ENCODE measurements at regions not wholly inside any gene's neighbourhood (a gene's known extent, or its start where the extent isn't known, plus 50 kb on each side); places are given as distances from the start of the nearest gene placed in this dataset.

DNA sequence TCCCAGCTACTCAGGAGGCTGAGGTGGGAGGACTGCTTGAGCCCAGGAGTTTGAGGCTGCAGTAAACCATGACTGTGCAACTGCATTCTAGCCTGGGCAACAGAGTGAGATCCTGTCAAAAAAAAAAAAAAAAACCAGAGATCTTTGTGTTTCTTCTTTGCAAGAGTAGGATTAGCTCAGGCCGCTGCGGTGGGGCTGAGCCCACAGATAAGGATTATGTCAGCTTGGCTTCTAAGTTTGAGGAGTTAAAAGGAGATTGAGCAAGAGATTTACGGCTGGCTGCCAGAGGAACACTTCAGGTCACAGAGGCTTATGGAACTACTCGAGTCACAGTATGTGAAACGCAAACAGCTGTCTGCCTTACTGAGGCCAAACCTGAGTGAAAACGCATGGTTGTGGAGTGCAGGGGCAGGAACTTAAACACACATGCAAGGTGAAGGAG is 146.7 kb upstream of the L3MBTL4 start:
- Histone ChIP-seq H3K27me3 (replicated peaks in 1 of 4; ENCODE audit: control extremely low read depth in 1 of 4, control insufficient read depth in 3 of 4, insufficient read depth in 4 of 4, low read length in 3 of 4) (no peaks in the 10 kb centered on the region), H2AFZ (ENCODE audit: insufficient read depth, low read depth, low read length, poor library complexity, severe bottlenecking) (no peak overlapping the region), H3K27ac (ENCODE audit: low read length in 2 of 2) (no peak overlapping the region), H3K4me3 (ENCODE audit: control extremely low read depth in 1 of 5, extremely low read depth in 1 of 5, insufficient read depth in 1 of 5, low read depth in 2 of 5, low read length in 4 of 5) (no peak overlapping the region), H3K9me3 (ENCODE audit: control extremely low read depth in 1 of 3, control insufficient read depth in 2 of 3, insufficient read depth in 1 of 3, low read length in 2 of 3) (no peaks in the 10 kb centered on the region), H3K79me2 (ENCODE audit: control insufficient read depth, insufficient read depth, low read length) (no peaks in the 10 kb centered on the region), H3K36me3 (replicated peaks in 1 of 2; ENCODE audit: control extremely low read depth in 1 of 2, control insufficient read depth in 1 of 2, extremely low read depth in 1 of 2, insufficient read depth in 2 of 2, low read length in 1 of 2) (no peaks in the 10 kb centered on the region), H3K4me2 (replicated peaks; ENCODE audit: low read depth, low read length, poor library complexity, severe bottlenecking) (no peak overlapping the region), H4K20me1 (ENCODE audit: control insufficient read depth, insufficient read depth, low read length, poor library complexity, severe bottlenecking) (no peaks in the 10 kb centered on the region), H3K9ac (ENCODE audit: low read length) (no peak overlapping the region), H3K4me1 (ENCODE audit: control insufficient read depth in 2 of 2, insufficient read depth in 2 of 2, low read length in 2 of 2) (no peaks in the 10 kb centered on the region)
- TF ChIP-seq CTCF (IDR thresholded peaks at IDR 0.05) = no peak
- TF ChIP-seq EZH2 (IDR thresholded peaks at IDR 0.05; ENCODE audit: borderline replicate concordance, insufficient read depth, low read depth, low read length, poor library complexity, severe bottlenecking) = no peak
- H3K4me3 Mint-ChIP-seq = no peak overlapping the region
- peaks cover 4% of the 10 kb centered on the region for H3K27me3 Mint-ChIP-seq
- DNase-seq (no peak), ATAC-seq (ENCODE audit: low read depth) (no peak)
- 64% methylated on average over 5 of the region's 6 CpGs for WGBS (ENCODE audit: insufficient coverage)
- peaks cover 2% of the 10 kb centered on the region for H3K9me3 Mint-ChIP-seq (ENCODE audit: insufficient read depth)
- ChIA-PET CTCF (interaction anchor here (0.5 kb wide), 1 partner anchor 9 kb away, joined by 5 read pairs; no protein-coding TSS in a partner anchor), POLR2A (no interaction called here)
- H3K27ac Mint-ChIP-seq = no peak overlapping the region
- H3K4me1 Mint-ChIP-seq = no peaks in the 10 kb centered on the region
- intact Hi-C loops (cut with micrococcal nuclease) = no loop called here

- H3K27ac ChIP-seq (ENCODE audit: low read length in 2 of 2) = no peak overlapping the region
- H3K4me2 ChIP-seq (replicated peaks; ENCODE audit: low read depth, low read length, poor library complexity, severe bottlenecking) = no peak overlapping the region
- peaks cover 2% of the 10 kb centered on the region for H3K9me3 Mint-ChIP-seq (ENCODE audit: insufficient read depth)
- no peaks in the 10 kb centered on the region for H3K27me3 ChIP-seq (replicated peaks in 1 of 4; ENCODE audit: control extremely low read depth in 1 of 4, control insufficient read depth in 3 of 4, insufficient read depth in 4 of 4, low read length in 3 of 4)
- H3K27ac Mint-ChIP-seq = no peak overlapping the region
- H3K9ac ChIP-seq (ENCODE audit: low read length) = no peak overlapping the region
- H3K36me3 ChIP-seq (replicated peaks in 1 of 2; ENCODE audit: control extremely low read depth in 1 of 2, control insufficient read depth in 1 of 2, extremely low read depth in 1 of 2, insufficient read depth in 2 of 2, low read length in 1 of 2) = no peaks in the 10 kb centered on the region
- TF ChIP-seq CTCF (IDR thresholded peaks at IDR 0.05) (no peak), EZH2 (IDR thresholded peaks at IDR 0.05; ENCODE audit: borderline replicate concordance, insufficient read depth, low read depth, low read length, poor library complexity, severe bottlenecking) (no peak)
- no peaks in the 10 kb centered on the region for H4K20me1 ChIP-seq (ENCODE audit: control insufficient read depth, insufficient read depth, low read length, poor library complexity, severe bottlenecking)
- DNase-seq (no peak), ATAC-seq (ENCODE audit: low read depth) (no peak)
- no peak overlapping the region for H2AFZ ChIP-seq (ENCODE audit: insufficient read depth, low read depth, low read length, poor library complexity, severe bottlenecking)
- no peaks in the 10 kb centered on the region for H3K4me1 ChIP-seq (ENCODE audit: control insufficient read depth in 2 of 2, insufficient read depth in 2 of 2, low read length in 2 of 2)
- 80% methylated on average over 1 of the region's 8 CpGs for WGBS (ENCODE audit: insufficient coverage)
- no peaks in the 10 kb centered on the region for H3K4me1 Mint-ChIP-seq
- H3K4me3 ChIP-seq (ENCODE audit: control extremely low read depth in 1 of 5, extremely low read depth in 1 of 5, insufficient read depth in 1 of 5, low read depth in 2 of 5, low read length in 4 of 5) = no peak overlapping the region
- intact Hi-C loops (cut with micrococcal nuclease) = no loop called here
- peaks cover 4% of the 10 kb centered on the region for H3K27me3 Mint-ChIP-seq
- H3K9me3 ChIP-seq (ENCODE audit: control extremely low read depth in 1 of 3, control insufficient read depth in 2 of 3, insufficient read depth in 1 of 3, low read length in 2 of 3) = no peaks in the 10 kb centered on the region
- H3K4me3 Mint-ChIP-seq = no peak overlapping the region
- ChIA-PET CTCF (interaction anchor here (0.5 kb wide), 1 partner anchor 9 kb away, joined by 5 read pairs; no protein-coding TSS in a partner anchor), POLR2A (no interaction called here)
- no peaks in the 10 kb centered on the region for H3K79me2 ChIP-seq (ENCODE audit: control insufficient read depth, insufficient read depth, low read length)
These were observed 147.2 kb upstream of the L3MBTL4 start for GRCh38 chr18:6561862-6562291.
